Stimulated activated CD4-positive, alpha-beta T cell treated with anti-CD3 and anti-CD28 coated beads, Interleukin-1b, Interleukin-23, amount 100 ng/mL, for 48 hours (primary cell): ENCODE measurements at regions not wholly inside any gene's neighbourhood (a gene's known extent, or its start where the extent isn't known, plus 50 kb on each side); places are given as distances from the start of the nearest gene placed in this dataset.

ENCODE experiments used
- DNase-seq: peaks from one replicate; pipeline ENCODE4 v3.0.0-alpha.2; 2020

DNA sequence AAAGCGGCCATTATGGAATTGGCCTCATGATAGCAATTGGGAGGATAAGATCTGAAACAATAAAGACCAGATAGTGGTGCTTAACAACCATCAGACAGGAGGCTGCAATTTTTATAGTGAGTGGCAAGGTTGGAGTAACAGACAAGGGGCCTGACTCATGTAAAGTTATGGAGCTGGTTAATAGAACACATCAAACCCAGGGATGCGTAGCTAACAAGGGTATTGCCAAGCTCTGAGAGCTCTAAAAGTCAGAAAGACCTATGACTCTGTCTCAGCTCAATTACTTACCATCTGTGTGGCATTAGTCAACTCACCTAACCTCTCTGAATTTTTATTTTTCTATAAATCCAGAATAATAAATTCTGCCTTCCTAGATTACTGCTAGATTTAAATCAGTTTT, 1731.5 kb upstream of the FLRT2 start:
- no peak for DNase-seq

GRCh38 chr14:83799233-83799632, 1730.7 kb upstream of the FLRT2 start:
- DNase-seq: no peak

GRCh38 chr14:83814896-83815295, 1715.0 kb upstream of the FLRT2 start:
- no peak for DNase-seq

DNA sequence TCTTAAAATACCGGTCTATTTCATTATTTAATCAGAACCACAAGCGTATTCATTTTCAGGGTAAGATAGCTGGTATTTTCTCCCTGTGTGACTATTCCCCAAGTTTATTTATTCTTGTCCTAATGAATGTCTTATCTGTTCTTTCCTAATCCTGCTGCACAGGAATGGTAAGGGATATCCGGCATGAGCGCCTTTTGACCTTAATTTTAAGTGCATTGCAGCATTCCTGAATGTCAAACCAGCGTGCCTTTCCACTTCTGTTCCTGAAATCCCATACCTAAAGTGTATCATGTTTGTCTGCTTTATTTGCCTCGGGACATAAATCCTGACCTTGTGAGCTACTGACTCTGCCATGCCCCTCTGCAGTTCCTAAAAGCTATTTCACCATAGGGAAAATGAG, 1713.2 kb upstream of the FLRT2 start:
- no peak for DNase-seq

GRCh38 chr14:83825843-83826242, 1704.1 kb upstream of the FLRT2 start:
- no peak for DNase-seq

DNA sequence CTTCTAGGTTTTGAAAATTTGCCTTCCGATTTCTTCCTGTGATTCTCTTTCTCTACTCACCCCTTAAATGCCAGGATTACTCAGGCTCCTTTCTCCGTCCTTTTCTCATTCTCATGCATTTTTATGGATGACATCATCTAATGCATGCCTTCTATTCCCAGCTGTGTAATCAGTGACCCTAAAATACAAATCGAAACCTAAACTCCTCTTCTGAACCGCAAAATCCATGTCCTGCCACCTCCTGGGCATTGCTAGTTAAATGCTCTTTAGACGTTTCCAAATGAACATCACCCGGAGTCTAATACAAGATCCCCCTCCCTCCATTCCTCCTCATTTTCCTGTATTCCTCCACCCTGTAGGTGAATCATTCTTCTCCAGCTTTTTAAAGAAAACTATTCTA, 1703.1 kb upstream of the FLRT2 start:
- no peak for DNase-seq

DNA sequence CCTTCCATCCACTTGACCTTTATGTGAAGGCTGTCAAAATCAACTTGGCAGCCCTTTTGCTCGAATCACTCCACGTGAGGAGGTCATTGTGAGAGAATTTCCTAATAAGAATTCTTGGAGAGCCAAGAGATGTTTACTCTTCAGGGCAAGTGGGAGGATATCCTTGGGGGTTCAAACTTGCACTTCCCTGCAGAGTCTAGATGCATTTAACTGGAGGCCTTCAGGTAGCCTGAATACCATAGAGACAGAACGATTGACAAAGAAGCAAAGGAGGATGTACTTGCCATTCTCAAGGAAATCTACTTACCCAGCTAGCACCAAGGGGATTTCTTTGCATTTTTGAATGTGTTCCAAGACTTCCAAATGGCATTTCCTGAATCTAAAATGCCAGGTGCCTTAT, 1702.6 kb upstream of the FLRT2 start:
- no peak for DNase-seq

DNA sequence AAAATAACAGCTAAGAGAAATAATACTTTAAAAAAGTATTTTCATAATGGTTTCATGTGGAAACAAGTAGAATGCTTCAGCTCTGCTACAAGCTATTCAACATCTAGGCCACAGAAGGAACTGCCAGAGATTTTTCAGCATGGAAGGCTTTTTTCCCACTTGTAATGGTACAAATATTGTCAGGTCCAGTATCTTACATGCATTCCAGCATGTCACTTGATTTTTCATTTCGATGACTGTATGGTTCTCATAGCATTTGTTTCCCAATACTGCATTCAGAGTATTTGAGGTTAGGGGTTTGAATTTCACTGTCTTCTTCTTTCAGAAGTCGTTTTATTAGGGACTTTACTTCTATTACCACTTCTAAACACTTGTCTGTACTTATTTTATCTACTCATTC, 1701.5 kb upstream of the FLRT2 start:
- DNase-seq: no peak

DNA sequence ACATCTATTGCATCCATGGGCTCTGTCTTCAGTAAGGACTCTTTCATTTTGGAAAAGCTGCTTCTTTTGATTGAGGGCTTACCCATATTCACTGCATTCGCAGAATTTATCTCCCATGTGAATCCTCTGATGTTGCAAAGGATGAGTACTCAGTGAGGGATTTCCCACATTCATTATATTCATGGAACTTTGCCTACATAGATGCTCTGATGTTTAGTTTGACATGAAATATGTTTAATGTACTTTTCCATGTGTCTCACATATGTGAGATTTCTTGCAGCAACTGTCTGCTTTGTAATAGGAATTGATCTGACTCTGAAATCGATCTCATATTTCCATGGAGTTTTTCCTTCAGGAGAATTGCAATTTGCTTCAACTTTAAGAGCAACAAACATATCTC, 1699.6 kb upstream of the FLRT2 start:
- DNase-seq: no peak

GRCh38 chr14:83838226-83838625, 1691.7 kb upstream of the FLRT2 start:
- no peak for DNase-seq

- no peak for DNase-seq
Measured at GRCh38 chr14:83842547-83842946, 1687.4 kb upstream of the FLRT2 start.

DNA sequence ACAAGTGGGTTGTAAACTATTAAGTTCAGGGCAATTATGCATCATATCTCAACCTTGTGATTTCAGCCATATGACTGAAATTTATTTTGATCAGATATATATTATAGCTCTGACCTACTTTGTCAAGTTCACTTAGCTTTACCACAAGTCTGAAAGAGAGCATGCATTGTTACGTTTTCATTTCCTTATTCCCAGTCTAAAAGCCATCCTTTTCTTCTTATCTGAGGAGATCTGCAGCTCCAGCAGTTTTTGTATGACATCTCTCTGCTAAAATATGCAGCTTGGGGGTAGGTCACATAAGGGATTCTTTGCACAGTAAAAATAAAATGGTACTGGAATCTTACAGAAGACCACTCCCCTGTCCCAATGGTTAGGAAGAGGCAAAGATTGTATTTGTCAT, 1682.8 kb upstream of the FLRT2 start:
- DNase-seq: no peak

GRCh38 chr14:83850092-83850491, 1679.9 kb upstream of the FLRT2 start:
- no peak for DNase-seq

GRCh38 chr14:83856334-83856733, 1673.6 kb upstream of the FLRT2 start:
- no peak for DNase-seq

DNA sequence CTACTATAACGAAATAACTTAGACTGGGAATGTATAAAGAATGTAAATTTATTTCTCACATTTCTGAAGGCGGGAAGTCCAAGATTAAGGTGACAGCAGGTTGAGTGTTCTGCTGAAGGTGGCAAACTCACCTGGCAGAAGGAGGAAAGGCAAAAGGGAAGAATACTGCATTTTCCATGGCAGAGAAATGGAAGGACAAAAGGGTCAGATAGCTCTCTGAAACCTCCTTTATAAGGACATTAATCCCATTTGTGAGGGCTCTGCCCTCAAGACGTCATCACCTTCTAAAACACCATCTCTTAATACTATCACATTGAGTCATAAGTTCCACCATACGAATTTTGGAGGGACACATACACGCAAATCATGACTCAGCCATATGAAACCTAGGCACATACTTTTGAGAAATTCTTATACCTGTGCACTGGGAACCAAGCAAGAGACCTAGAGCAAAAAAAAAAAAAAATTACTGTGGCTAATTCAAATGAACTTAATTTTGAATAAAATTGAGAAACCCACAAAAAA, 1669.3 kb upstream of the FLRT2 start:
- no peak for DNase-seq

DNA sequence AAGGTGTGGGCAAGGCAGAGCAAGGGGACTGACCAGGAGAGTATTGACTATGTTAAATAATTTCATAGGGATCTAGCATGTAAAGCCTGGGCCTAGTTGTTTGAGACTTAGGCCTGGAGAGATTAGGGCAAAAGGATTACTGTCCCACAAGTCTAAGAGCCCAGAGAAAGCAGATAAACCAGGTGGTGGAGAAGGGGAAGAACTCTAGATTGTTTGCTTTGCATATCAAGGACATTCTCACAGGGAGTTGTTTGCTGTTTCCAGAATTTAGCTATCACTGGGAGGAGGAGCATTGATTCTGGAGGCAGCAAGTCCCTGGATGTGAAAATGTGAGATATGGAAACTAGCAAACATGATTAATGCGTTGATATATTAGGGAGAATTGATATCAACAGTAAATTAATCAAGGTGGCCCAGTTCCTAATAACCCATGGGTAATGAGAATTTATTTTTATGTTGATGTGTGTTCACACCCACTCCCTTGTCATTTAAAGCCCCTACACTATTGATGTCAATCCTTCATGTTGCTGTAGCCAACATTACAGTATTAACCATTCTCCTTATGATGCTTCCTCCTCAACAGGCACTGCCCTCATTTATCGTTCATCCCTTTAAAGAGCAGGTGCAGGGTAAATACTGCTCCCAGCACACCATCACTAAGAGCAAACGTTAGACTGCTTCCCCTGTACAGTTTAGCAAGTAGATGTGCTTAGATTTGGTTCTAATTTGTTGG, 1666.7 kb upstream of the FLRT2 start:
- no peak for DNase-seq

- no peak for DNase-seq
Measured at GRCh38 chr14:83864106-83864505, 1665.8 kb upstream of the FLRT2 start.

GRCh38 chr14:83867566-83868225, 1662.2 kb upstream of the FLRT2 start:
- no peak for DNase-seq

- DNase-seq: no peak
Measured at GRCh38 chr14:83870546-83871270, 1659.2 kb upstream of the FLRT2 start.

- no peak for DNase-seq
Measured at GRCh38 chr14:83873669-83874068, 1656.3 kb upstream of the FLRT2 start.

DNA sequence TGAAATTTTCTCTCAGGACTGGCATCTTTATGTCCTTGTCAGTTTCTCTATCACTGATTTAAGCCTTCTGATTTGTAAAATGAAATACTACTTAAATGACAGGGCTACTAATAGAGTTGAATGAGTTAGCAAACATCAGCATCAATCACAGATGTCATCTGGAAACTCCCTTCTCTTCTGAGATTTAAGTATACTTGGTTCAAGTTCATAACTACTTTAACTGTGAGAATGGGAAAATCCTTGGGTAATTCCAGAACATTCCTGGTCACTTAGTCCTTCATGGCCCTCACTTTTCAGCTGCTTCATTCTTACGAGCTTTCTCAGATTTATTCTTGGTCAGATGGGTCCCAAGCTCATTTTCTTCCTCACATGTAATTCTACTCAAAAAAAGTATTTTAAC, 1655.3 kb upstream of the FLRT2 start:
- no peak for DNase-seq

DNA sequence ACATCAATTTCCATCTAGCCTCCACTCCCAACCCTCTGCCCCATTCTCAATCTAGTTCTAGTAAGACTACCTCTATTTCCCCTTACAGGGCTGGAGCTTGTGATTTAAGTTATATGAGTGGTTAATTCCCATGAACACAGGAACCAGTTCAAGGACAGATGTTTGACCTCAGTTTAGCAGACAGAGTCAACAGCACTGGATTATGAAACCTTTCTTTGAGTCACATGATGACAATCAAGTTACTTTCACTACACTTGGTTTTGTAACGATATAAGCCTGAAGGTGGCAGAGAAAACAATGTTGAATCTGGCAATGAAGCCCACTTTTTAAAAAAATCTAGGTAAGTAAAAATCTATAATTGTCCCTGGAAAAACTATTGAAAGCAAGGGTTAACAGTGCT, 1646.2 kb upstream of the FLRT2 start:
- DNase-seq: no peak

DNA sequence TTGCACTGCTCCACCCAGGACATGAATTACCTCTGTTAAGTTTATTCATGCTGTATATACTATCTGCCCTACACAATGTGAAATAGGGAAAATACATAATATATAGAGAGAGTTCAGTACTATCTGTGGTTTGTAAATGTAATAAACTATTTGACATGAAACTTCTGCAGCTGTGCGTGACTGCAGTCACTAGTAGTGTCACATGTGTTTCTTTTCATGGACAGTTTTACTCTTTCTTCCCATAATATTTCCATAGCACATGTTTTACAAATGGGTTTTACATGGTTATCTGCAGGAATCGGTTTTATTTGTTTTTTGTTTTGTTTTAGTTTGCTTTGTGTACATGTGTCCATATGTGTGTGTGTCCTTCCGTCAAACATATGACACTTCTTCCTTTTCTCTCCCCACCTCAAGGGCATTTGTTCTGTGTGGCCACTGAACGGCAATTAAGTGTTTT, 1644.1 kb upstream of the FLRT2 start:
- DNase-seq: no peak

GRCh38 chr14:83887866-83888265, 1642.1 kb upstream of the FLRT2 start:
- DNase-seq: no peak
